ENCODE measurements at regions not wholly inside any gene's neighbourhood (a gene's known extent, or its start where the extent isn't known, plus 50 kb on each side); places are given as distances from the start of the nearest gene placed in this dataset.
"Not testable (repeated sequence)": the region's sequence is repeated elsewhere in the genome, so short reads cannot be mapped to it uniquely, and the experiment has no call there.

GRCh38 chr4:148573296-148573695 lies 131.1 kb upstream of the NR3C2 start:
- no peak for DNase-seq

- DNase-seq, result peak in 18 of 56 donors; percentile 0 to 42 (median 4)
Measured at GRCh38 chr4:148565801-148566200, 123.6 kb upstream of the NR3C2 start.

GRCh38 chr4:148563684-148564083 lies 121.5 kb upstream of the NR3C2 start:
- no peak for DNase-seq

GRCh38 chr4:148561467-148561866 lies 119.3 kb upstream of the NR3C2 start:
- no peak for DNase-seq

- DNase-seq, result no peak
Measured at GRCh38 chr4:148557793-148558192, 115.6 kb upstream of the NR3C2 start.

GRCh38 chr4:148550788-148551187 lies 108.6 kb upstream of the NR3C2 start:
- no peak for DNase-seq

- DNase-seq, result no peak
Measured at GRCh38 chr4:148542922-148543623, 100.9 kb upstream of the NR3C2 start.

GRCh38 chr4:148540622-148541326 lies 98.6 kb upstream of the NR3C2 start:
- no peak for DNase-seq

GRCh38 chr4:148539387-148539786 lies 97.2 kb upstream of the NR3C2 start:
- DNase-seq, result no peak

- not testable (repeated sequence) for DNase-seq
Measured at GRCh38 chr4:148533851-148534250, 91.6 kb upstream of the NR3C2 start.

GRCh38 chr4:148530114-148530513 lies 87.9 kb upstream of the NR3C2 start:
- no peak for DNase-seq

- no peak for DNase-seq
Measured at GRCh38 chr4:148527571-148527970, 85.4 kb upstream of the NR3C2 start.

GRCh38 chr4:148522995-148523394 lies 80.8 kb upstream of the NR3C2 start:
- DNase-seq, result no peak

- DNase-seq, result no peak
Measured at GRCh38 chr4:148515248-148515647, 73.0 kb upstream of the NR3C2 start.

- DNase-seq, result no peak
Measured at GRCh38 chr4:148514581-148514980, 72.4 kb upstream of the NR3C2 start.

- no peak for DNase-seq
Measured at GRCh38 chr4:148514041-148514440, 71.8 kb upstream of the NR3C2 start.

GRCh38 chr4:148510211-148510610 lies 68.0 kb upstream of the NR3C2 start:
- no peak for DNase-seq

- DNase-seq, result no peak
Measured at GRCh38 chr4:148503681-148504080, 61.5 kb upstream of the NR3C2 start.

- no peak for DNase-seq
Measured at GRCh38 chr4:148497258-148497657, 55.0 kb upstream of the NR3C2 start.

- DNase-seq, result no peak
Measured at GRCh38 chr4:148495463-148495862, 53.2 kb upstream of the NR3C2 start.
